Ovary (tissue), 7 donors: ENCODE measurements at regions not wholly inside any gene's neighbourhood (a gene's known extent, or its start where the extent isn't known, plus 50 kb on each side); places are given as distances from the start of the nearest gene placed in this dataset.

Experiments used
- DNase-seq, 5 donors: peaks; one replicate each; pipeline ENCODE4 v3.0.0-alpha.2; 2019 to 2020
- H3K27ac ChIP-seq, 2 donors: fragments of 200-600 bp; one replicate each; pipeline versions ENCODE4 v1.5.1 to v1.8.0; 2019 to 2022
- H3K27me3 ChIP-seq: fragments of 200-600 bp; one replicate; pipeline ENCODE4 v1.8.0; 2022
- H3K36me3 ChIP-seq: fragments of 200-600 bp; sonication (generic); one replicate; pipeline ENCODE4 v1.5.1; 2019
- H3K4me1 ChIP-seq: one replicate; pipeline ENCODE4 v1.8.1; 2013; ENCODE audit warnings: mild to moderate bottlenecking, moderate library complexity; ENCODE audit not compliant: insufficient read depth
- H3K4me3 ChIP-seq: fragments of 200-600 bp; sonication (generic); one replicate; pipeline ENCODE4 v1.5.1; 2017
- H3K9me3 ChIP-seq, 2 donors: fragments of 200-600 bp in 1 of 2; sonication (generic) in 1 of 2; one replicate each; pipeline versions ENCODE4 v1.5.1 to v1.8.1; 2013 to 2019; ENCODE audit warnings: mild to moderate bottlenecking in 1 of 2, moderate library complexity in 1 of 2
- CTCF ChIP-seq, 3 donors: fragments of 450-650 bp in 2 of 3; fragments of 200-600 bp in 1 of 3; IDR thresholded peaks; one replicate each; pipeline versions ENCODE4 v1.5.1 to v1.8.0; 2016 to 2022; ENCODE audit warnings: antibody characterized with exemption in 3 of 3, mild to moderate bottlenecking in 1 of 3
- EP300 ChIP-seq: sonication (generic); formaldehyde crosslinking; IDR thresholded peaks from one replicate; pipeline ENCODE4 v1.6.1; 2017; ENCODE audit warnings: antibody characterized with exemption
- POLR2A ChIP-seq: fragments of 450-650 bp; IDR thresholded peaks from one replicate; pipeline ENCODE4 v1.6.1; 2017; ENCODE audit warnings: antibody characterized with exemption, mild to moderate bottlenecking, moderate library complexity
- WGBS, 3 donors: extraction: QIAGEN DNeasy Blood & Tissue Kit in 1 of 3; methylation state at CpG; one replicate each; pipeline versions ENCODE4 v1.1.5 to v1.1.7; 2013 to 2017; 5-methylcytosine and 5-hydroxymethylcytosine counted together
- intact Hi-C, 4 donors: fragments of 100-400 bp; cut with DNase I; formaldehyde crosslinking; loops; one replicate each; pipeline versions ENCODE4 v1.11.0 to v1.15.1; 2022 to 2023
- donor health status: DM: no; HTN: no; CAD: no; lungs with moderate emphysema.
- donor health status: DM: no; HTN: no; CAD: no.
- donor health status: Bipolar disorder and iron deficiency.
- donor health status: DM: no; HTN: no; CAD: no.
- donor health status: DM: yes; HTN: yes; CAD: no.

GRCh38 chr3:144380849-144381248 lies 409.2 kb downstream of the DIPK2A start:
- Histone ChIP-seq H3K27me3 (no peaks in the 10 kb centered on the region), H3K9me3 (no peaks in the 10 kb centered on the region), H3K36me3 (no peaks in the 10 kb centered on the region), H3K4me1 (no peaks in the 10 kb centered on the region), H3K27ac (no peak overlapping the region), H3K4me3 (no peak overlapping the region)
- 83 to 90% (median 88%) methylated on average over 4 of the region's 4 CpGs for WGBS, 3 donors
- no peak for TF ChIP-seq CTCF (IDR thresholded peaks at IDR 0.05)
- no peak for TF ChIP-seq EP300
- TF ChIP-seq POLR2A, result no peak
- intact Hi-C loops, result no loop called here
- DNase-seq, result no peak

GRCh38 chr3:144381607-144382006 lies 410.0 kb downstream of the DIPK2A start:
- DNase-seq, result no peak
- no peak for TF ChIP-seq CTCF (IDR thresholded peaks at IDR 0.05)
- no peak for TF ChIP-seq EP300
- no peak for TF ChIP-seq POLR2A
- intact Hi-C loops, result no loop called here
- H3K36me3 ChIP-seq, result no peaks in the 10 kb centered on the region
- no peaks in the 10 kb centered on the region for H3K4me1 ChIP-seq
- H3K9me3 ChIP-seq, result no peaks in the 10 kb centered on the region
- H3K27ac ChIP-seq, result no peak overlapping the region
- H3K27me3 ChIP-seq, result no peaks in the 10 kb centered on the region
- H3K4me3 ChIP-seq, result no peak overlapping the region
- WGBS, 3 donors, result 96 to 98% (median 97%) methylated on average over 3 of the region's 3 CpGs

- intact Hi-C loops, result no loop called here
- no peak for DNase-seq
- 19 to 30% (median 26%) methylated on average over 2 of the region's 2 CpGs for WGBS, 3 donors
- Histone ChIP-seq H3K4me3 (no peak overlapping the region), H3K36me3 (no peaks in the 10 kb centered on the region), H3K27ac (no peak overlapping the region), H3K4me1 (no peaks in the 10 kb centered on the region), H3K27me3 (no peaks in the 10 kb centered on the region), H3K9me3 (no peaks in the 10 kb centered on the region)
- TF ChIP-seq EP300 (no peak), CTCF (IDR thresholded peaks at IDR 0.05) (no peak), POLR2A (no peak)
Observed at GRCh38 chr3:144384241-144384979, 412.8 kb downstream of the DIPK2A start.

- intact Hi-C loops, result no loop called here
- no peaks in the 10 kb centered on the region for H3K27me3 ChIP-seq
- no peaks in the 10 kb centered on the region for H3K9me3 ChIP-seq
- H3K4me3 ChIP-seq, result no peak overlapping the region
- DNase-seq, result no peak
- no peaks in the 10 kb centered on the region for H3K36me3 ChIP-seq
- H3K27ac ChIP-seq, result no peak overlapping the region
- TF ChIP-seq POLR2A (no peak), EP300 (no peak), CTCF (IDR thresholded peaks at IDR 0.05) (no peak)
- no peaks in the 10 kb centered on the region for H3K4me1 ChIP-seq
Observed at GRCh38 chr3:144390786-144391185, 419.2 kb downstream of the DIPK2A start.
